SU-DHL-6 (cell line): ENCODE measurements at regions not wholly inside any gene's neighbourhood (a gene's known extent, or its start where the extent isn't known, plus 50 kb on each side); places are given as distances from the start of the nearest gene placed in this dataset.

ENCODE experiments used
- H2AFZ ChIP-seq: fragments of 200-600 bp; sonication (generic); 2 replicates; pipeline ENCODE4 v1.6.1; 2014; ENCODE audit warnings: low read depth, mild to moderate bottlenecking, moderate library complexity, mixed read lengths, antibody characterized with exemption, low read length; ENCODE audit not compliant: severe bottlenecking
- H3F3A ChIP-seq: fragments of 200-600 bp; shearing (Covaris generic); 2 replicates; pipeline ENCODE4 v1.6.0; 2016; ENCODE audit warnings: antibody characterized with exemption, mild to moderate bottlenecking; ENCODE audit not compliant: insufficient read depth
- H3K27ac ChIP-seq: fragments of 200-600 bp; sonication (generic); 2 replicates; pipeline ENCODE4 v1.5.1; 2016; ENCODE audit warnings: low read depth, mild to moderate bottlenecking, low read length, moderate library complexity, mixed read lengths
- H3K27me3 ChIP-seq: fragments of 200-600 bp; sonication (generic), shearing (Covaris generic); 2 replicates; pipeline ENCODE4 v1.6.0; 2014; ENCODE audit warnings: mild to moderate bottlenecking, low read length
- H3K36me3 ChIP-seq: fragments of 200-600 bp; sonication (generic); 2 replicates; pipeline ENCODE4 v1.6.1; 2014; ENCODE audit warnings: mild to moderate bottlenecking, low read length, mixed read lengths
- H3K4me2 ChIP-seq: fragments of 300-600, 200-600 bp; shearing (Covaris generic), sonication (generic); 2 replicates; pipeline ENCODE4 v1.6.0; 2014; ENCODE audit warnings: low read length, low read depth, mild to moderate bottlenecking; ENCODE audit not compliant: poor library complexity, severe bottlenecking
- H3K4me3 ChIP-seq: fragments of 200-600 bp; sonication (generic); 2 replicates; pipeline ENCODE4 v1.5.1; 2014; ENCODE audit warnings: antibody characterized with exemption, low read length, mild to moderate bottlenecking, mixed read lengths; ENCODE audit not compliant: insufficient read depth, poor library complexity, severe bottlenecking
- H3K79me2 ChIP-seq: fragments of 200-600 bp; sonication (generic); 2 replicates; pipeline ENCODE4 v1.6.1; 2014; ENCODE audit warnings: mild to moderate bottlenecking, low read length, moderate library complexity; ENCODE audit not compliant: insufficient read depth
- H3K9ac ChIP-seq: fragments of 200-600 bp; sonication (generic); 2 replicates; pipeline ENCODE4 v1.7.0; 2014; ENCODE audit warnings: mild to moderate bottlenecking, low read length
- H3K9me2 ChIP-seq: fragments of 200-600 bp; sonication (generic); replicated peaks from 2 replicates; pipeline ENCODE4 v1.6.1; 2014; ENCODE audit warnings: low read length; ENCODE audit not compliant: insufficient read depth
- H3K9me3 ChIP-seq: fragments of 200-600 bp; sonication (generic); 2 replicates; pipeline ENCODE4 v1.6.1; 2014; ENCODE audit warnings: low read length, mixed read lengths; ENCODE audit not compliant: insufficient read depth
- H4K20me1 ChIP-seq: fragments of 200-600 bp; sonication (generic); 2 replicates; pipeline ENCODE4 v1.6.1; 2014; ENCODE audit warnings: low read depth, mild to moderate bottlenecking, antibody characterized with exemption, low read length, moderate library complexity, mixed read lengths
- EZH2phosphoT487 ChIP-seq: fragments of 200-600 bp; sonication (generic), shearing (Covaris generic); conservative IDR thresholded peaks from 2 replicates; pipeline ENCODE4 v1.6.1; 2018; ENCODE audit warnings: mild to moderate bottlenecking, antibody characterized with exemption, low read length, moderate library complexity, mixed read lengths
- TF ChIP-seq, protein P1 (sequence below): fragments of 200-600 bp; sonication (generic); IDR thresholded peaks from one replicate; pipeline ENCODE4 v1.5.1; 2017; ENCODE audit warnings: antibody characterized with exemption, mild to moderate bottlenecking, low read length, moderate library complexity; ENCODE audit not compliant: insufficient read depth, poor library complexity, severe bottlenecking

DNA sequence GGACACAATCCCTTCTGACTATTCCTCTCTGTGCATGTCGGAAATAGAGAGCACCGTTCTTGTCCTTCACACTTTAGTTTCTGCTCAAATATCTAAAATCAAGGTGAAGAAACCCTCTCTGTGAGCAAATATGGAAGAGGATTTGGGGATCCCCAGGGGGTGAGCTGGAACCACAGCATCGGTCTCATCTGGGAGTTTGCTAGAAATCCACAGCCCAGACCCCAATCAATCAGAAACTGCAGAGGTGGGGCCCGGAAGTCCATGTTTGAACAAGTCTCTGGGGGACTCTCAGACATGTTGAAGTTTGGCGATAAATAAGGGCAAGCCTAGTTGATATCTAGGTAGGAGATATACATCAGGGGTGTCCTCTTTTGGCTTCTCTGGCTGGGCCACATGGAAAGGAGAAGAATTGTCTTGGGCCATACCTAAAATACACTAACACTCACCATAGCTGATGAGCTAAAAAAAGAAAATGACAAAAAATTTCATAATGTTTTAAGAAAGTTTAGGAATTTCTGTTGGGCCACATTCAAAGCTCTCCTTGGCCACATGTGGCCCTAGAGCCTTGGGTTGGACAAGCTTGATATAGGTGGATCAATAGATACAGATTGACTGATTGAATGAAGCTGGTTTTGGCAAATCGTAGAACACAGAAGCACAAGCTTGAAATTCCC lies 168.0 kb upstream of the FOXF1 start:
- no peak overlapping the region for H3K4me2 ChIP-seq

DNA sequence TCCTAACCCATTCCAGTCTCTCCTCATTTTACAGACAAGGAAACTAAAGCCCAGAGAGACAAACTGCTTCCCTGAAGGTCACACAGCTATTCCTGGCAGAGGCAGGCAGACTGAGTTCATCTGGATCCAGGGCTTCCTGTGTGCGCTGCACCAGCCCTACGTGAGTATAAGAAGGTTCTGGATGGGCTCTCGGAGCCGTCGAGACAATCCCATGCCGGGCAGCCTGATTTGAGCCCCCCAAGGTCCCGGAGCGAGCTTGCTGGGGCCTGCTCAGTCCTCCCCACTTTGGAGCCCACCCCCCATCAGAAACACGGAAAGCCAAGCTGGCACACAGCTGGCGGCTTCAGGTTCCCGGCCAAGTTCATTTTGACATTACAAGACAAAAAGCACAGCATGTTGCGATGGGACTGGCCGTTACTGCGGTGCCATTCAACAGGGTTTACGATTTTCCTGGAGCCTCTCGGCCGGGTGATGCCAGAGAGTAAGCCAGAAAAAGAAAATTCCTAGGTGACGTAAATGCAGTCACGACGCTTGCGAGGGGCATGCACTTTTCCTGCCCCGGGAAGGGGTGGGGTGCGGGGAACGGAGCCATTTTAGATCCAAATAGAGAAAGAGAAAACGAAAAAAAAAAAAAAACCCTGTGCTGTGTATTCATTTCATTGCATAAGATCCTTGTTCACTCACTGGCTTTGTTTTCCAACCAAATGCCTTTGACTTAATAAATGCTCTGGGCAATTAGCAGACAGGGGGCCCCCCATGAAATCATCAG lies 167.1 kb upstream of the FOXF1 start:
- no peaks in the 10 kb centered on the region for H3K79me2 ChIP-seq
- no peak overlapping the region for H3K27ac ChIP-seq
- H2AFZ ChIP-seq = no peak overlapping the region
- no peaks in the 10 kb centered on the region for H4K20me1 ChIP-seq
- H3K9me2 ChIP-seq = no peaks in the 10 kb centered on the region
- no peaks in the 10 kb centered on the region for H3K9me3 ChIP-seq
- no peaks in the 10 kb centered on the region for H3K36me3 ChIP-seq
- H3K4me3 ChIP-seq = no peak overlapping the region
- no peaks in the 10 kb centered on the region for H3K27me3 ChIP-seq
- no peak overlapping the region for H3K4me2 ChIP-seq
- H3F3A ChIP-seq = no peaks in the 10 kb centered on the region
- TF ChIP-seq, protein P1, sequence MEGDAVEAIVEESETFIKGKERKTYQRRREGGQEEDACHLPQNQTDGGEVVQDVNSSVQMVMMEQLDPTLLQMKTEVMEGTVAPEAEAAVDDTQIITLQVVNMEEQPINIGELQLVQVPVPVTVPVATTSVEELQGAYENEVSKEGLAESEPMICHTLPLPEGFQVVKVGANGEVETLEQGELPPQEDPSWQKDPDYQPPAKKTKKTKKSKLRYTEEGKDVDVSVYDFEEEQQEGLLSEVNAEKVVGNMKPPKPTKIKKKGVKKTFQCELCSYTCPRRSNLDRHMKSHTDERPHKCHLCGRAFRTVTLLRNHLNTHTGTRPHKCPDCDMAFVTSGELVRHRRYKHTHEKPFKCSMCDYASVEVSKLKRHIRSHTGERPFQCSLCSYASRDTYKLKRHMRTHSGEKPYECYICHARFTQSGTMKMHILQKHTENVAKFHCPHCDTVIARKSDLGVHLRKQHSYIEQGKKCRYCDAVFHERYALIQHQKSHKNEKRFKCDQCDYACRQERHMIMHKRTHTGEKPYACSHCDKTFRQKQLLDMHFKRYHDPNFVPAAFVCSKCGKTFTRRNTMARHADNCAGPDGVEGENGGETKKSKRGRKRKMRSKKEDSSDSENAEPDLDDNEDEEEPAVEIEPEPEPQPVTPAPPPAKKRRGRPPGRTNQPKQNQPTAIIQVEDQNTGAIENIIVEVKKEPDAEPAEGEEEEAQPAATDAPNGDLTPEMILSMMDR = no peak
- no peak for TF ChIP-seq EZH2phosphoT487
- H3K9ac ChIP-seq = no peak overlapping the region

More for the DNA sequence above, 168.0 kb upstream of the FOXF1 start:
- no peaks in the 10 kb centered on the region for H3K9me3 ChIP-seq
- H3K4me3 ChIP-seq = no peak overlapping the region
- TF ChIP-seq, protein P1 = no peak
- TF ChIP-seq EZH2phosphoT487 = no peak
- no peaks in the 10 kb centered on the region for H3K36me3 ChIP-seq
- H4K20me1 ChIP-seq = no peaks in the 10 kb centered on the region
- no peak overlapping the region for H3K9ac ChIP-seq
- H3K27me3 ChIP-seq = no peaks in the 10 kb centered on the region
- no peaks in the 10 kb centered on the region for H3F3A ChIP-seq
- H2AFZ ChIP-seq = no peak overlapping the region
- H3K27ac ChIP-seq = no peak overlapping the region
- no peaks in the 10 kb centered on the region for H3K79me2 ChIP-seq
- no peaks in the 10 kb centered on the region for H3K9me2 ChIP-seq

DNA sequence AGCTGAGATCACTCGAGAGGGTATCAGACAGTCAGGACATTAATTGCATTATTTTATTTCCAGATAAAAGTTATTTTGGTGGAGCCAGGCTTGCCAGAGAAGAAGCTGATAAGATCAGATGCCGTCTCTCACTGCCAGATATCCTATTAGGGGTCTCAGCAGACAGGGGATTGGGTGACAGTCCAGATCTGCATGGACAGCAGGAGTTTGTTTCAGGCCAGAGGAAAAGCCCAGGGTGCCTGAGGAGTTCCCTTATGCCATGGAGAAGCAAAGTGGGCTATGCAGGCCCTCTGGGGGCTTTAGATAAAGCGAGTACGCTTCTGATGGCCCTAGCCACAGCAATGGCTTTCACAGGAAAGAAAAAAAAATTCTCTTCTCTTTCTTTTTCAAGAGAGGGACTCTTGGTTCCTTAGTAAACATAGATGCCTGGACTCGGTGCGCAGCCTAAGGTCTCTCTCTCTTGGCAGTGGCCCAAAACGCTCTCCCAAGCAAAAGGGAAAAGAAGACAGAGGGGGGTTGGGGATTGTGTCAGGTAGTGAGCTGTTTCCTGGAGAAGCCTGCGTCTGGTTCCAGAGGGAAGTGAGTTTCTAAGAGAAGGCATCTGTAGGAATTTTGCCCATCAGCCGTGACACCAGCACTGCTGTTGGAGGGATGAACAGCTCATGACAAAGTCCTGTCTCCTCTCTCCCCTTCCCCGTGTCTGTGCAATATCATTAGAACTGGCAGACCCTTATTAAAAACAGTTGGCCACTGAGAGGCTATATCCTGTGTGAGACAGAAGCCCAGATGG lies 166.3 kb upstream of the FOXF1 start:
- Histone ChIP-seq H2AFZ (no peak overlapping the region), H3F3A (no peaks in the 10 kb centered on the region), H4K20me1 (no peaks in the 10 kb centered on the region), H3K9ac (no peak overlapping the region), H3K4me3 (no peak overlapping the region), H3K27ac (no peak overlapping the region), H3K36me3 (no peaks in the 10 kb centered on the region), H3K9me2 (no peaks in the 10 kb centered on the region), H3K9me3 (no peaks in the 10 kb centered on the region), H3K4me2 (no peak overlapping the region), H3K27me3 (no peaks in the 10 kb centered on the region), H3K79me2 (no peaks in the 10 kb centered on the region)
- TF ChIP-seq EZH2phosphoT487 = no peak
- TF ChIP-seq, protein P1 = no peak
